IMR-90 (cell line): ENCODE measurements at regions not wholly inside any gene's neighbourhood (a gene's known extent, or its start where the extent isn't known, plus 50 kb on each side); places are given as distances from the start of the nearest gene placed in this dataset.

ENCODE experiments used
- ATAC-seq: fragments of 200-7000 bp; cut with Tn5 transposase; 2 replicates; pipeline ENCODE4 v1.9.1; 2020; ENCODE audit warnings: low read depth, mild to moderate bottlenecking, moderate library complexity
- BruUV-seq: library from RNA; stranded (reverse); fragments of 400-500 nt; replicated peaks from 2 replicates; lab custom pipeline; 2021; lab: Mats Ljungman, UMichigan
- CTCF ChIA-PET: fragments of 300-600 bp; formaldehyde crosslinking; extraction: SDS; loops from one replicate; lab custom pipeline; 2021; ENCODE audit warnings: antibody characterized with exemption; lab: Yijun Ruan, JAX
- POLR2A ChIA-PET: fragments of 300-600 bp; sonication (Branson Sonifier 250); formaldehyde crosslinking; loops from one replicate; lab custom pipeline; 2022; ENCODE audit warnings: antibody characterized with exemption; ENCODE audit not compliant: unreplicated experiment; lab: Charles Lee
- DNase-seq: peaks from one replicate; pipeline ENCODE4 v3.0.0; 2013
- H2AFZ ChIP-seq: replicated peaks from 2 replicates; pipeline ENCODE3; 2013; ENCODE audit warnings: low read length, mild to moderate bottlenecking; ENCODE audit not compliant: poor library complexity
- H2AK5ac ChIP-seq: 2 replicates; pipeline ENCODE4 v1.6.1; 2013; ENCODE audit warnings: low read depth, low read length, inconsistent platforms
- H2AK9ac ChIP-seq: replicated peaks from 2 replicates; pipeline ENCODE3; 2013; ENCODE audit warnings: mild to moderate bottlenecking, low read depth, low read length, moderate library complexity; ENCODE audit not compliant: poor library complexity
- H2BK120ac ChIP-seq: 2 replicates; pipeline ENCODE4 v1.6.1; 2013; ENCODE audit warnings: low read depth, low read length, inconsistent platforms
- H2BK15ac ChIP-seq: 3 replicates; pipeline ENCODE4 v1.6.1; 2013; ENCODE audit warnings: low read depth, low read length, inconsistent platforms
- H2BK20ac ChIP-seq: 2 replicates; pipeline ENCODE4 v1.6.1; 2013; ENCODE audit warnings: low read depth, mild to moderate bottlenecking, inconsistent platforms, low read length, moderate library complexity
- H2BK5ac ChIP-seq: 2 replicates; pipeline ENCODE4 v1.6.1; 2013; ENCODE audit warnings: mild to moderate bottlenecking, low read depth, low read length, inconsistent platforms; ENCODE audit not compliant: poor library complexity, severe bottlenecking
- H3K14ac ChIP-seq: replicated peaks from 2 replicates; pipeline ENCODE4 v1.6.1; 2013; ENCODE audit warnings: low read depth, low read length, inconsistent platforms
- H3K18ac ChIP-seq: 2 replicates; pipeline ENCODE4 v1.6.1; 2013; ENCODE audit warnings: low read depth, low read length, control low read depth
- H3K23ac ChIP-seq: 2 replicates; pipeline ENCODE4 v1.6.1; 2013; ENCODE audit warnings: low read depth, low read length, inconsistent platforms
- H3K27ac ChIP-seq: 2 replicates; pipeline ENCODE4 v1.5.1; 2013; ENCODE audit warnings: mild to moderate bottlenecking, control low read depth, low read length; ENCODE audit not compliant: insufficient read depth
- H3K27me3 ChIP-seq: 2 replicates; pipeline ENCODE4 v1.6.1; 2013; ENCODE audit warnings: low read length; ENCODE audit not compliant: control insufficient read depth, insufficient read depth
- H3K36me3 ChIP-seq: 2 replicates; pipeline ENCODE4 v1.6.1; 2013; ENCODE audit warnings: low read length, mixed read lengths; ENCODE audit not compliant: control insufficient read depth, insufficient read depth
- H3K4ac ChIP-seq: 2 replicates; pipeline ENCODE4 v1.6.1; 2013; ENCODE audit warnings: low read depth, low read length, inconsistent platforms
- H3K4me1 ChIP-seq: 2 replicates; pipeline ENCODE4 v1.6.1; 2013; ENCODE audit warnings: low read length, mixed read lengths; ENCODE audit not compliant: control insufficient read depth, insufficient read depth
- H3K4me2 ChIP-seq: 2 replicates; pipeline ENCODE4 v1.6.1; 2013; ENCODE audit warnings: low read depth, mild to moderate bottlenecking, control low read depth, low read length, moderate library complexity
- H3K4me3 ChIP-seq: 2 replicates; pipeline ENCODE4 v1.5.1; 2013; ENCODE audit warnings: low read depth, mild to moderate bottlenecking, control low read depth, low read length, moderate library complexity; ENCODE audit not compliant: insufficient read depth
- H3K56ac ChIP-seq: 2 replicates; pipeline ENCODE4 v1.6.1; 2013; ENCODE audit warnings: low read length, inconsistent platforms; ENCODE audit not compliant: insufficient read depth; ENCODE audit errors: extremely low read depth
- H3K79me1 ChIP-seq, 2 experiments: 2 replicates each; pipeline ENCODE4 v1.6.1; 2013; ENCODE audit warnings: low read length in 2 of 2, inconsistent platforms in 1 of 2, low read depth in 1 of 2
- H3K9ac ChIP-seq: 2 replicates; pipeline ENCODE4 v1.6.1; 2013; ENCODE audit warnings: low read depth, low read length, control low read depth
- H3K9me1 ChIP-seq: 2 replicates; pipeline ENCODE4 v1.6.1; 2013; ENCODE audit warnings: low read length, inconsistent platforms; ENCODE audit not compliant: insufficient read depth
- H3K9me3 ChIP-seq: 2 replicates; pipeline ENCODE4 v1.6.1; 2013; ENCODE audit warnings: low read length; ENCODE audit not compliant: control insufficient read depth, insufficient read depth
- H4K20me1 ChIP-seq: 2 replicates; pipeline ENCODE4 v1.6.1; 2013; ENCODE audit warnings: low read length, inconsistent platforms; ENCODE audit not compliant: insufficient read depth
- H4K5ac ChIP-seq: 2 replicates; pipeline ENCODE4 v1.6.1; 2013; ENCODE audit warnings: mild to moderate bottlenecking, low read depth, low read length, control low read depth
- H4K8ac ChIP-seq, 2 experiments: 2 replicates each; pipeline ENCODE4 v1.6.1; 2013; ENCODE audit warnings: low read depth in 2 of 2, low read length in 2 of 2, control low read depth in 1 of 2, inconsistent platforms in 1 of 2
- H4K91ac ChIP-seq: 2 replicates; pipeline ENCODE4 v1.6.1; 2013; ENCODE audit warnings: low read depth, low read length, inconsistent platforms; ENCODE audit not compliant: insufficient read depth
- BHLHE40 ChIP-seq: fragments of 150-350 bp; IDR thresholded peaks from 2 replicates; pipeline ENCODE4 v1.6.1; 2016; ENCODE audit warnings: mild to moderate bottlenecking, low read depth, low read length
- CEBPB ChIP-seq: IDR thresholded peaks from 2 replicates; pipeline ENCODE4 v1.6.1; 2012; ENCODE audit warnings: low read depth, low read length, improper control_type of control experiment
- CHD1 ChIP-seq: IDR thresholded peaks from 2 replicates; pipeline ENCODE4 v1.6.1; 2012; ENCODE audit warnings: low read depth, low read length, improper control_type of control experiment
- CTCF ChIP-seq: conservative IDR thresholded peaks from 2 replicates; pipeline ENCODE4 v1.5.1; 2012; ENCODE audit warnings: mild to moderate bottlenecking, low read depth, low read length, improper control_type of control experiment
- FOS ChIP-seq: fragments of 150-350 bp; IDR thresholded peaks from 2 replicates; pipeline ENCODE4 v1.6.1; 2016; ENCODE audit warnings: low read depth, low read length
- MAFK ChIP-seq: IDR thresholded peaks from 2 replicates; pipeline ENCODE4 v1.6.1; 2012; ENCODE audit warnings: low read depth, low read length, improper control_type of control experiment
- MAZ ChIP-seq: IDR thresholded peaks from 2 replicates; pipeline ENCODE4 v1.6.1; 2012; ENCODE audit warnings: low read depth, mild to moderate bottlenecking, low read length, improper control_type of control experiment, moderate library complexity, borderline replicate concordance
- MXI1 ChIP-seq: IDR thresholded peaks from 2 replicates; pipeline ENCODE4 v1.6.1; 2012; ENCODE audit warnings: low read depth, mild to moderate bottlenecking, low read length, moderate library complexity, borderline replicate concordance
- NFE2L2 ChIP-seq: fragments of 150-350 bp; IDR thresholded peaks from 2 replicates; pipeline ENCODE4 v1.6.1; 2016; ENCODE audit warnings: low read depth, mild to moderate bottlenecking, low read length
- RAD21 ChIP-seq: IDR thresholded peaks from 2 replicates; pipeline ENCODE4 v1.6.1; 2012; ENCODE audit warnings: low read length, improper control_type of control experiment
- RCOR1 ChIP-seq: IDR thresholded peaks from 2 replicates; pipeline ENCODE4 v1.6.1; 2012; ENCODE audit warnings: mild to moderate bottlenecking, low read length, improper control_type of control experiment; ENCODE audit not compliant: insufficient replicate concordance
- RFX5 ChIP-seq: IDR thresholded peaks from 2 replicates; pipeline ENCODE4 v1.8.0; 2012; ENCODE audit warnings: low read depth, mild to moderate bottlenecking, low read length, moderate library complexity
- SMC3 ChIP-seq: fragments of 150-350 bp; IDR thresholded peaks from 2 replicates; pipeline ENCODE4 v1.6.1; 2016; ENCODE audit warnings: low read depth, mild to moderate bottlenecking, antibody characterized with exemption, low read length, moderate library complexity
- WGBS, 2 experiments: methylation state at CpG; one replicate each; pipeline versions ENCODE4 v1.1.5 to v1.1.7; 2013; ENCODE audit warnings: missing lambda C conversion rate in 2 of 2; ENCODE audit not compliant: insufficient read length in 1 of 2; ENCODE audit errors: extremely low coverage in 2 of 2; 5-methylcytosine and 5-hydroxymethylcytosine counted together
- dilution Hi-C: fragments of 300-500 bp; cut with HindIII; formaldehyde crosslinking; loops from one replicate; pipeline ENCODE4 v1.14.3; 2018; ENCODE audit warnings: low sequenced_read_pairs; ENCODE audit not compliant: unreplicated experiment
- in situ Hi-C: fragments of 300-500 bp; cut with MboI; formaldehyde crosslinking; loops from 3 replicates; pipeline ENCODE4 v1.14.3; 2019; ENCODE audit warnings: low sequenced_read_pairs, inconsistent platforms, mixed read lengths
- intact Hi-C: fragments of 100-400 bp; cut with micrococcal nuclease; formaldehyde crosslinking; loops from 2 replicates; pipeline ENCODE4 v1.10.0; 2022
- TF ChIP-seq, protein P1 (sequence below): fragments of 150-350 bp; IDR thresholded peaks from 2 replicates; pipeline ENCODE4 v1.6.1; 2017; ENCODE audit warnings: mild to moderate bottlenecking, antibody characterized with exemption, low read length, low read depth

- Histone ChIP-seq H2AFZ (no peak overlapping the region), H3K4me1 (no peaks in the 10 kb centered on the region), H4K8ac (no peak overlapping the region), H2AK9ac (no peak overlapping the region), H2AK5ac (no peak overlapping the region), H3K4ac (no peak overlapping the region), H3K9ac (no peak overlapping the region), H3K56ac (no peak overlapping the region), H3K4me2 (no peak overlapping the region), H2BK15ac (no peak overlapping the region), H3K27ac (no peak overlapping the region), H3K9me1 (no peaks in the 10 kb centered on the region), H3K18ac (no peak overlapping the region), H3K36me3 (no peaks in the 10 kb centered on the region), H4K91ac (no peak overlapping the region), H4K20me1 (no peaks in the 10 kb centered on the region), H3K27me3 (no peaks in the 10 kb centered on the region), H2BK5ac (no peak overlapping the region), H2BK20ac (no peak overlapping the region), H3K9me3 (no peaks in the 10 kb centered on the region), H4K5ac (no peak overlapping the region), H3K4me3 (no peak overlapping the region), H3K79me1 (no peaks in the 10 kb centered on the region), H2BK120ac (no peak overlapping the region), H3K23ac (no peak overlapping the region), H3K14ac (no peak overlapping the region)
- dilution Hi-C loops: no loop called here
- intact Hi-C loops: no loop called here
- TF ChIP-seq, protein P1, sequence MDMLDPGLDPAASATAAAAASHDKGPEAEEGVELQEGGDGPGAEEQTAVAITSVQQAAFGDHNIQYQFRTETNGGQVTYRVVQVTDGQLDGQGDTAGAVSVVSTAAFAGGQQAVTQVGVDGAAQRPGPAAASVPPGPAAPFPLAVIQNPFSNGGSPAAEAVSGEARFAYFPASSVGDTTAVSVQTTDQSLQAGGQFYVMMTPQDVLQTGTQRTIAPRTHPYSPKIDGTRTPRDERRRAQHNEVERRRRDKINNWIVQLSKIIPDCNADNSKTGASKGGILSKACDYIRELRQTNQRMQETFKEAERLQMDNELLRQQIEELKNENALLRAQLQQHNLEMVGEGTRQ: no peak
- no peak for TF ChIP-seq MAFK
- no peak for TF ChIP-seq MXI1
- TF ChIP-seq BHLHE40: no peak
- no peak for TF ChIP-seq RFX5
- no peak for TF ChIP-seq SMC3
- no peak for TF ChIP-seq FOS
- TF ChIP-seq RAD21: no peak
- no peak for TF ChIP-seq MAZ
- no peak for TF ChIP-seq CTCF
- TF ChIP-seq CHD1: no peak
- TF ChIP-seq CEBPB: no peak
- TF ChIP-seq RCOR1: no peak
- no peak for TF ChIP-seq NFE2L2
- in situ Hi-C loops: no loop called here
- DNase-seq (no peak), ATAC-seq (no peak)
- no TSS peak for BruUV-seq
- WGBS, 2 experiments: 100% methylated on average over 3 of the region's 28 CpGs; no CpG with 5 or more reads in 1 of the 2 experiments
- ChIA-PET POLR2A (no interaction called here), CTCF (no interaction called here)
These were observed 464.9 kb downstream of the PCDH7 start for GRCh38 chr4:31185014-31185585.
